Ovary (tissue), 7 donors: ENCODE measurements at regions not wholly inside any gene's neighbourhood (a gene's known extent, or its start where the extent isn't known, plus 50 kb on each side); places are given as distances from the start of the nearest gene placed in this dataset.
"Not testable (repeated sequence)": the region's sequence is repeated elsewhere in the genome, so short reads cannot be mapped to it uniquely, and the experiment has no call there.

Experiments
- DNase-seq, 5 donors: peaks; one replicate each; pipeline ENCODE4 v3.0.0-alpha.2; 2019 to 2020
- H3K27ac ChIP-seq, 2 donors: fragments of 200-600 bp; one replicate each; pipeline versions ENCODE4 v1.5.1 to v1.8.0; 2019 to 2022
- H3K27me3 ChIP-seq: fragments of 200-600 bp; one replicate; pipeline ENCODE4 v1.8.0; 2022
- H3K36me3 ChIP-seq: fragments of 200-600 bp; sonication (generic); one replicate; pipeline ENCODE4 v1.5.1; 2019
- H3K4me1 ChIP-seq: one replicate; pipeline ENCODE4 v1.8.1; 2013; ENCODE audit warnings: mild to moderate bottlenecking, moderate library complexity; ENCODE audit not compliant: insufficient read depth
- H3K4me3 ChIP-seq: fragments of 200-600 bp; sonication (generic); one replicate; pipeline ENCODE4 v1.5.1; 2017
- H3K9me3 ChIP-seq, 2 donors: fragments of 200-600 bp in 1 of 2; sonication (generic) in 1 of 2; one replicate each; pipeline versions ENCODE4 v1.5.1 to v1.8.1; 2013 to 2019; ENCODE audit warnings: mild to moderate bottlenecking in 1 of 2, moderate library complexity in 1 of 2
- EP300 ChIP-seq: sonication (generic); formaldehyde crosslinking; IDR thresholded peaks from one replicate; pipeline ENCODE4 v1.6.1; 2017; ENCODE audit warnings: antibody characterized with exemption
- POLR2A ChIP-seq: fragments of 450-650 bp; IDR thresholded peaks from one replicate; pipeline ENCODE4 v1.6.1; 2017; ENCODE audit warnings: antibody characterized with exemption, mild to moderate bottlenecking, moderate library complexity
- WGBS, 3 donors: extraction: QIAGEN DNeasy Blood & Tissue Kit in 1 of 3; methylation state at CpG; one replicate each; pipeline versions ENCODE4 v1.1.5 to v1.1.7; 2013 to 2017; 5-methylcytosine and 5-hydroxymethylcytosine counted together
- intact Hi-C, 4 donors: fragments of 100-400 bp; cut with DNase I; formaldehyde crosslinking; loops; one replicate each; pipeline versions ENCODE4 v1.11.0 to v1.15.1; 2022 to 2023
- TF ChIP-seq, protein P1 (sequence below), 3 donors: fragments of 450-650 bp in 2 of 3; fragments of 200-600 bp in 1 of 3; IDR thresholded peaks; one replicate each; pipeline versions ENCODE4 v1.5.1 to v1.8.0; 2016 to 2022; ENCODE audit warnings: antibody characterized with exemption in 3 of 3, mild to moderate bottlenecking in 1 of 3
- donor health status: DM: no; HTN: no; CAD: no; lungs with moderate emphysema.
- donor health status: DM: no; HTN: no; CAD: no.
- donor health status: Bipolar disorder and iron deficiency.
- donor health status: DM: no; HTN: no; CAD: no.
- donor health status: DM: yes; HTN: yes; CAD: no.

DNA sequence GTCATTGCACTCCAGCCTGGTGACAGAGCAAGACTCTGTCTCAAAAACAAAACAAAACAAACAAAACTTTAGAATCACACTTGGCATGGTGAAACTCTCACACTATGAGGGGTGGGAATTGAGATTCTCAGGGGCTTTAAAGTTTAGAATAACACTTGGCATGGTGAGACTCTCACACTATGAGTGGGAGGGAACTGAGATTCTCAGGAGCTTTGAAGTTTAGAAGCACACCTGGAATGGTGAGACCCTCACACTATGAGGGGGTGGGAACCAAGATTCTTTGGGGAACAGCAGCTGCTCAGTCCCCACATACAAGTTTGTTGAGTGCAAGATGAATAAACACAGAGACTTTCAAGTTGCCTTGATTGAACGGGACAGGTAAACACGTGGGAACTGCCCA is 149.4 kb downstream of the HSD17B3 start:
- H3K27me3 ChIP-seq = no peaks in the 10 kb centered on the region
- H3K4me1 ChIP-seq = peaks cover 2% of the 10 kb centered on the region
- DNase-seq = no peak
- H3K27ac ChIP-seq = no peak overlapping the region
- intact Hi-C loops = no loop called here
- no peaks in the 10 kb centered on the region for H3K36me3 ChIP-seq
- WGBS, 3 donors = 78 to 88% (median 83%) methylated on average over 2 of the region's 2 CpGs
- TF ChIP-seq, protein P1, sequence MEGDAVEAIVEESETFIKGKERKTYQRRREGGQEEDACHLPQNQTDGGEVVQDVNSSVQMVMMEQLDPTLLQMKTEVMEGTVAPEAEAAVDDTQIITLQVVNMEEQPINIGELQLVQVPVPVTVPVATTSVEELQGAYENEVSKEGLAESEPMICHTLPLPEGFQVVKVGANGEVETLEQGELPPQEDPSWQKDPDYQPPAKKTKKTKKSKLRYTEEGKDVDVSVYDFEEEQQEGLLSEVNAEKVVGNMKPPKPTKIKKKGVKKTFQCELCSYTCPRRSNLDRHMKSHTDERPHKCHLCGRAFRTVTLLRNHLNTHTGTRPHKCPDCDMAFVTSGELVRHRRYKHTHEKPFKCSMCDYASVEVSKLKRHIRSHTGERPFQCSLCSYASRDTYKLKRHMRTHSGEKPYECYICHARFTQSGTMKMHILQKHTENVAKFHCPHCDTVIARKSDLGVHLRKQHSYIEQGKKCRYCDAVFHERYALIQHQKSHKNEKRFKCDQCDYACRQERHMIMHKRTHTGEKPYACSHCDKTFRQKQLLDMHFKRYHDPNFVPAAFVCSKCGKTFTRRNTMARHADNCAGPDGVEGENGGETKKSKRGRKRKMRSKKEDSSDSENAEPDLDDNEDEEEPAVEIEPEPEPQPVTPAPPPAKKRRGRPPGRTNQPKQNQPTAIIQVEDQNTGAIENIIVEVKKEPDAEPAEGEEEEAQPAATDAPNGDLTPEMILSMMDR (IDR thresholded peaks at IDR 0.05) = no peak
- no peak for TF ChIP-seq POLR2A
- no peak for TF ChIP-seq EP300
- H3K9me3 ChIP-seq = no peaks in the 10 kb centered on the region
- no peak overlapping the region for H3K4me3 ChIP-seq

DNA sequence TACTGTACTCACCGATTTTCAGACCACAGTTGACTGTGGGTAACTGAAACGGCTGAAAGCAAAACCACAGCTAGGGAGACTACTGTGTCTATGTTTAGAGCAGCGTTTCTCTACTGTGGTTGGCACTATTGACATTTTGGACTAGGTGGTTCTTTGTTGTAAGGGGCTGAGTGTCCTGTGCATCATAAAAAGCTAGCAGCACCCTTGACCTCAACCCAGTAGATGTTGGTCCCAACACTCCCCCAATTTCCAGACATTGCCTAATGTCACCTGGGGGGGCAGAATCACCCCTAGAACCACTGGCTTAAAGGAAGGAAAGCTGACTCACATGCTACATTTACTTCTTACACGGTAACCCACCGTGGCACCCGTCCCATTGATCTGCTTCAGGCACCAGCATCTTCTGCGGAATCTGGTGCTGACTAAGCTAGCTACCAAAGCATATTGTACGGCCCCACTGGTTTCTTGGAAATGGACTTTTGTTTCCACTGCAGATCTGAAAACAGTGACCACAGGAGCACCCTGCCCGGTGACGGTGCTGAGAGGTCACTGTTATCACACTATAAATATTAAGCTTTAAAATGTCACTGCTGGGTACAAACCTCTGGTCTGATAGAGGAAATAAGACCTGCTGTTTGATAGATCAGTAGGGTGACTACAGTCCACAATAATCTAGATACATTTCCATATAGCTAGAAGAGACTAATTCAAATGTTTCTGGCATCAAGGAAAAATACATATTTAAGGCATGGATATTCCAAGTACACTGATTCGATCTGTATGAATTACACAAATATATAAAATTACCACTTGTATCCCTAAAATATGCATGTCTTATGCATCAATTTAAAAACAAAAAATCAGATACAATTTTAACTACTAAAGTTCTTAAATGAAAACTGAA is 151.4 kb downstream of the HSD17B3 start:
- Histone ChIP-seq H3K36me3 (no peaks in the 10 kb centered on the region), H3K27me3 (no peaks in the 10 kb centered on the region), H3K4me3 (no peak overlapping the region), H3K9me3 (no peaks in the 10 kb centered on the region), H3K27ac (no peak overlapping the region), H3K4me1 (peaks cover 2% of the 10 kb centered on the region)
- no peak for TF ChIP-seq POLR2A
- TF ChIP-seq, protein P1 (IDR thresholded peaks at IDR 0.05) = no peak
- no peak for TF ChIP-seq EP300
- 84 to 87% (median 87%) methylated on average over 11 of the region's 11 CpGs for WGBS, 3 donors
- DNase-seq = no peak
- intact Hi-C loops = no loop called here

DNA sequence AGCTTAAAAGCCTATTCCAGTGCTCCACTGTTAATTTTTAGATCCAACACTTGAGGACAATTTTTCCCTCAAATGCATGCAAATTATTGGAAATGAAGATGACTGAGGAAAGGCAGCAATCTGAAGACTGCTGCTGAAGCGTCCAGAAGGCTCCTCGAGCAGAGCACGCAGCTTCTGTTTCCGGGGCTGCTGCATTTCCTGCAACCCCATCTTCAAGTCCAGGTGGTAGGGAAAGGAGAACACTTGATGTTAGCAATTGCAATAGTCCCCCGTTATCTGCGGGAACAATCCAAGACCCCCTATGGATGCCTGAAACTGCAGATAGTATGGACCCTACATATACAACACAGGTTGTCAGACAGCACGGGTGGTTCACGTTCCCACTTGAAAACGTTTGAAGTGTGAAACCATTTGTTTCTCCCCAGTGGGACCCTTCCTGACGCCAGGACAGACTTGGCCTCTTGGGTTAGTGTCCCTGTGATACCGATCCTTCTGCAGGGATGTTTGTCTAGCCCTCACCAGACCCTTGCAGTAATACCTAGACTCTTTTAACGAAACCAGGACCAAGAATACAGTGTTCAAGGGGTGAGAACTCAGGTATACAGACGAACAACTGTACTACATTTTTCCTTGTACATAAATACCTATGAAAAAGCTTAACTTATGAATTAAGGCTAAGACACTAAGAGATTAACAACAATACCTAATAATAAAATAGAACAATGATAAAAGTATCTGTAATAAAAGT is 152.3 kb downstream of the HSD17B3 start:
- TF ChIP-seq EP300 (no peak), POLR2A (no peak)
- TF ChIP-seq, protein P1 (IDR thresholded peaks at IDR 0.05) = no peak

DNA sequence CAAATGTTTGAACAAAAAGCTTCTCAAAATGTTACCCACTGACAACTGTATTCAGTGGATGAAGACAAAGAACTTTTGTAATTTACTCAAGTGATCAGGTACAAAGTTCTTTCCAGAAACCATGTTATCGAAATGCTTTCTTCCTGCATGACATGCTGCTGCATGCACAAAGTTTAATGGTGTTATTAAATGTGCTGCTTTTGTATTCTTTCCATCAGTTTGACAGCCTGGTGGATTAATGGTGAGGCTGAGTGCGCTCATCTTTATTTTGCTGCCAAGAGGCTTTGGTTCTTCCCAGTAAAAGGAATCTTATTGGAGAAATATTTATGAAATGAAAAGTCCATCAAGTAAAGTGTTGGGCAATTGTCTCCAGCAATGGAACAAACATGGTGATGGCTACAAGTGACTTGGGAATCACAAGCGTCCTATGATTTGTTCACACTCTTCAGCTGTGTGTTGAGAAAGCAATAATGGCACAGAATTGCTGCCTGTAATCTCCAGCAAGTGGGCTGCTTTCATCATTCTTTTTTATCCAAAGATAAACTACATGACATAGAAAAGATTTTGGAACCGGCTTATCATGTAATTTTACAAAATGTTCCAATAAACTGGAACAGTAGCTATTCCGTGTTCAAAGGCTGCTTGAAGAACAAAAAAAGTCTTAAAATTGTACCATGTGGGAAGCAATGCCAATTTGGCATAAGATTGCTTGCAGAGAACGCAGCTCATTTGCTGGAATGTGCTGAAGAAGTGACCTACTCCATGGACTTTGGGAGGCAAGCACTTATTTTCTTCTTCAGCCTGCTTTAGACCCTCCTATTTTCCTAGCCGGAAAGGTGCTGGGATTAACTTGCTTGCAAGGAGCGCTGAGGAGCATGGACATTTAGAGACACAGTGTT is 153.1 kb downstream of the HSD17B3 start:
- DNase-seq = no peak
- WGBS, 3 donors = 44 to 58% (median 50%) methylated on average over 8 of the region's 8 CpGs
- intact Hi-C loops = no loop called here
- Histone ChIP-seq H3K27me3 (no peaks in the 10 kb centered on the region), H3K27ac (no peak overlapping the region), H3K4me1 (peaks cover 2% of the 10 kb centered on the region), H3K4me3 (no peak overlapping the region), H3K9me3 (no peaks in the 10 kb centered on the region), H3K36me3 (no peaks in the 10 kb centered on the region)
- TF ChIP-seq, protein P1 (IDR thresholded peaks at IDR 0.05) = no peak
- TF ChIP-seq EP300 = no peak
- no peak for TF ChIP-seq POLR2A

More for the DNA sequence above, 152.3 kb downstream of the HSD17B3 start:
- H3K9me3 ChIP-seq = no peaks in the 10 kb centered on the region
- no peak overlapping the region for H3K27ac ChIP-seq
- intact Hi-C loops = no loop called here
- peaks cover 2% of the 10 kb centered on the region for H3K4me1 ChIP-seq
- no peaks in the 10 kb centered on the region for H3K36me3 ChIP-seq
- WGBS, 3 donors = 74 to 91% (median 81%) methylated on average over 13 of the region's 13 CpGs
- DNase-seq = no peak
- H3K4me3 ChIP-seq = no peak overlapping the region
- no peaks in the 10 kb centered on the region for H3K27me3 ChIP-seq

DNA sequence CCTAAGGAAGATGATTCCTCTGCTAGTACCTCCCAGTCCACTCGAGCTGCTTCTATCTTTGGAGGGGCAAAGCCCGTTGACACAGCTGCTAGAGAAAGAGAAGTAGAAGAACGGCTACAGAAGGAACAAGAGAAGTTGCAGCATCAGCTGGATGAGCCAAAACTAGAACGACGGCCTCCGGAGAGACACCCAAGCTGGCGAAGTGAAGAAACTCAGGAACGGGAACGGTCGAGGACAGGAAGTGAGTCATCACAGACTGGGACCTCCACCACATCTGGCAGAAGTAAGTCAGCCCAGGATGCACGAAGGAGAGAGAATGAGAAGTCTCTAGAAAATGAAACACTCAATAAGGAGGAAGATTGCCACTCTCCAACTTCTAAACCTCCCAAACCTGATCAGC is 154.9 kb downstream of the HSD17B3 start:
- H3K4me3 ChIP-seq, H3K27me3 ChIP-seq, intact Hi-C loops, DNase-seq, H3K36me3 ChIP-seq, H3K4me1 ChIP-seq, H3K9me3 ChIP-seq, H3K27ac ChIP-seq: not testable (repeated sequence)
- WGBS, 3 donors = 83 to 84% (median 84%) methylated on average over 11 of the region's 11 CpGs
